GM23338 (cell line): ENCODE measurements at regions not wholly inside any gene's neighbourhood (a gene's known extent, or its start where the extent isn't known, plus 50 kb on each side); places are given as distances from the start of the nearest gene placed in this dataset.

Experiments
- EZH2 ChIP-seq: fragments of 200-600 bp; sonication (generic); IDR thresholded peaks from one replicate; pipeline ENCODE4 v1.8.0; 2017; ENCODE audit warnings: antibody characterized with exemption, mild to moderate bottlenecking, low read depth; ENCODE audit not compliant: unreplicated experiment
- EZH2phosphoT487 ChIP-seq: fragments of 200-600 bp; sonication (generic); IDR thresholded peaks from one replicate; pipeline ENCODE4 v1.8.1; 2018; ENCODE audit warnings: antibody characterized with exemption; ENCODE audit not compliant: unreplicated experiment
- JUNB ChIP-seq: IDR thresholded peaks from one replicate; pipeline ENCODE4 v1.6.1; 2016; ENCODE audit warnings: antibody characterized with exemption; ENCODE audit not compliant: unreplicated experiment
- POLR2AphosphoS5 ChIP-seq: IDR thresholded peaks from 2 replicates; pipeline ENCODE4 v1.6.1; 2016; ENCODE audit warnings: antibody characterized with exemption, low read depth
- STAT1 ChIP-seq: IDR thresholded peaks from one replicate; pipeline ENCODE4 v1.6.1; 2016; ENCODE audit warnings: antibody characterized with exemption; ENCODE audit not compliant: unreplicated experiment
- TF ChIP-seq, protein P1 (sequence below), 2 experiments: fragments of 200-600 bp in 1 of 2; sonication (generic) in 1 of 2; conservative IDR thresholded peaks; 2 replicates each; pipeline versions ENCODE4 v1.5.1 to v1.6.1; 2016 to 2017; ENCODE audit warnings: antibody characterized with exemption in 2 of 2, low read depth in 2 of 2, mild to moderate bottlenecking in 2 of 2, moderate library complexity in 1 of 2
- TF ChIP-seq, protein P2 (sequence below): IDR thresholded peaks from one replicate; pipeline ENCODE4 v1.6.1; 2018; ENCODE audit warnings: antibody characterized with exemption; ENCODE audit not compliant: unreplicated experiment
- TF ChIP-seq, protein P3 (sequence below): IDR thresholded peaks from 2 replicates; pipeline ENCODE4 v1.6.1; 2016; ENCODE audit warnings: antibody characterized with exemption

DNA sequence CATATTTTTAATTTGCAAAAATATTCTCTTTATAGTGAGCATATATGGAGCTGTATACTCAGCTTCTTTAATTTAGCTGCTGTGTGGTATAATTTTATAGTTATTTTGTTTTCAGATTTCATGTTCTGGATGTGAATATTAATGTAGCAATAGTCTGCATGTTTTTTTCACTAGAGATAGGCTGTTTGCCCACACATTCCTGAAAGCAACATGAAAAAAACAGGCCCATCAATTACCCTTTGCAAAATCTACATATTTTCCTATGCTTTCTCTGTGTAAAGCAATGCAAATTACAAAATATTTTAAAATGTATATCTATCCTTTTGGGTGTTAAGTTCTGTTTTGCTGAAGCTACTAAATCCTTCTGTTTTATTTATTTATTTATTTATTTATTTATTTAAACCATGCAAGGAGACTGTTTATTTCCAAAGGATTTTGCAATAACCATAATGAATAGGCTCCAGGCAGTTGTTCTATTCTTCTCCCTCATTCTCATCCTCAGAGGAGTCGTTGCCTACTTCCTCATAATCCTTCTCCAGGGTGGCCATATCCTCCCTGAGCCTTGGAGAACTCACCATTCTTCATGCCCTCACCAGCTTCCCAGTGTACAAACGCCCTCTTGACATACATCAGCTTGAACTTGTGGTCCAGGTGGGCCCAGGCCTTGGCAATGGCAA lies 277.1 kb downstream of the ANKRD50 start:
- TF ChIP-seq, protein P1, sequence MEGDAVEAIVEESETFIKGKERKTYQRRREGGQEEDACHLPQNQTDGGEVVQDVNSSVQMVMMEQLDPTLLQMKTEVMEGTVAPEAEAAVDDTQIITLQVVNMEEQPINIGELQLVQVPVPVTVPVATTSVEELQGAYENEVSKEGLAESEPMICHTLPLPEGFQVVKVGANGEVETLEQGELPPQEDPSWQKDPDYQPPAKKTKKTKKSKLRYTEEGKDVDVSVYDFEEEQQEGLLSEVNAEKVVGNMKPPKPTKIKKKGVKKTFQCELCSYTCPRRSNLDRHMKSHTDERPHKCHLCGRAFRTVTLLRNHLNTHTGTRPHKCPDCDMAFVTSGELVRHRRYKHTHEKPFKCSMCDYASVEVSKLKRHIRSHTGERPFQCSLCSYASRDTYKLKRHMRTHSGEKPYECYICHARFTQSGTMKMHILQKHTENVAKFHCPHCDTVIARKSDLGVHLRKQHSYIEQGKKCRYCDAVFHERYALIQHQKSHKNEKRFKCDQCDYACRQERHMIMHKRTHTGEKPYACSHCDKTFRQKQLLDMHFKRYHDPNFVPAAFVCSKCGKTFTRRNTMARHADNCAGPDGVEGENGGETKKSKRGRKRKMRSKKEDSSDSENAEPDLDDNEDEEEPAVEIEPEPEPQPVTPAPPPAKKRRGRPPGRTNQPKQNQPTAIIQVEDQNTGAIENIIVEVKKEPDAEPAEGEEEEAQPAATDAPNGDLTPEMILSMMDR (conservative IDR thresholded peaks at IDR 0.05; ENCODE audit: low read depth in 2 of 2), result no peak
- TF ChIP-seq, protein P2, sequence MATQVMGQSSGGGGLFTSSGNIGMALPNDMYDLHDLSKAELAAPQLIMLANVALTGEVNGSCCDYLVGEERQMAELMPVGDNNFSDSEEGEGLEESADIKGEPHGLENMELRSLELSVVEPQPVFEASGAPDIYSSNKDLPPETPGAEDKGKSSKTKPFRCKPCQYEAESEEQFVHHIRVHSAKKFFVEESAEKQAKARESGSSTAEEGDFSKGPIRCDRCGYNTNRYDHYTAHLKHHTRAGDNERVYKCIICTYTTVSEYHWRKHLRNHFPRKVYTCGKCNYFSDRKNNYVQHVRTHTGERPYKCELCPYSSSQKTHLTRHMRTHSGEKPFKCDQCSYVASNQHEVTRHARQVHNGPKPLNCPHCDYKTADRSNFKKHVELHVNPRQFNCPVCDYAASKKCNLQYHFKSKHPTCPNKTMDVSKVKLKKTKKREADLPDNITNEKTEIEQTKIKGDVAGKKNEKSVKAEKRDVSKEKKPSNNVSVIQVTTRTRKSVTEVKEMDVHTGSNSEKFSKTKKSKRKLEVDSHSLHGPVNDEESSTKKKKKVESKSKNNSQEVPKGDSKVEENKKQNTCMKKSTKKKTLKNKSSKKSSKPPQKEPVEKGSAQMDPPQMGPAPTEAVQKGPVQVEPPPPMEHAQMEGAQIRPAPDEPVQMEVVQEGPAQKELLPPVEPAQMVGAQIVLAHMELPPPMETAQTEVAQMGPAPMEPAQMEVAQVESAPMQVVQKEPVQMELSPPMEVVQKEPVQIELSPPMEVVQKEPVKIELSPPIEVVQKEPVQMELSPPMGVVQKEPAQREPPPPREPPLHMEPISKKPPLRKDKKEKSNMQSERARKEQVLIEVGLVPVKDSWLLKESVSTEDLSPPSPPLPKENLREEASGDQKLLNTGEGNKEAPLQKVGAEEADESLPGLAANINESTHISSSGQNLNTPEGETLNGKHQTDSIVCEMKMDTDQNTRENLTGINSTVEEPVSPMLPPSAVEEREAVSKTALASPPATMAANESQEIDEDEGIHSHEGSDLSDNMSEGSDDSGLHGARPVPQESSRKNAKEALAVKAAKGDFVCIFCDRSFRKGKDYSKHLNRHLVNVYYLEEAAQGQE, result no peak
- TF ChIP-seq JUNB (no peak), EZH2phosphoT487 (no peak), EZH2 (no peak), POLR2AphosphoS5 (no peak), STAT1 (no peak)
- TF ChIP-seq, protein P3, sequence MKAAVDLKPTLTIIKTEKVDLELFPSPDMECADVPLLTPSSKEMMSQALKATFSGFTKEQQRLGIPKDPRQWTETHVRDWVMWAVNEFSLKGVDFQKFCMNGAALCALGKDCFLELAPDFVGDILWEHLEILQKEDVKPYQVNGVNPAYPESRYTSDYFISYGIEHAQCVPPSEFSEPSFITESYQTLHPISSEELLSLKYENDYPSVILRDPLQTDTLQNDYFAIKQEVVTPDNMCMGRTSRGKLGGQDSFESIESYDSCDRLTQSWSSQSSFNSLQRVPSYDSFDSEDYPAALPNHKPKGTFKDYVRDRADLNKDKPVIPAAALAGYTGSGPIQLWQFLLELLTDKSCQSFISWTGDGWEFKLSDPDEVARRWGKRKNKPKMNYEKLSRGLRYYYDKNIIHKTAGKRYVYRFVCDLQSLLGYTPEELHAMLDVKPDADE, result no peak
